Activated naive CD4-positive, alpha-beta T cell treated with anti-CD3 and anti-CD28 coated beads, Interleukin-2, amount 10 ng/mL, durations not matched to agents 7 days and 5 days (primary cell): ENCODE measurements at regions not wholly inside any gene's neighbourhood (a gene's known extent, or its start where the extent isn't known, plus 50 kb on each side); places are given as distances from the start of the nearest gene placed in this dataset.
"Not testable (repeated sequence)": the region's sequence is repeated elsewhere in the genome, so short reads cannot be mapped to it uniquely, and the experiment has no call there.

Source experiments
- CTCF ChIA-PET: fragments of 350-600 bp; sonication (Branson Sonifier 250); formaldehyde crosslinking; loops from one replicate; lab custom pipeline; 2021; ENCODE audit warnings: antibody characterized with exemption; lab: Charles Lee
- DNase-seq: peaks from one replicate; pipeline ENCODE4 v3.0.0-alpha.2; 2020
- H3K27ac Mint-ChIP-seq: one replicate; pipeline ENCODE4 v1.8.0; 2021; ENCODE audit warnings: mild to moderate bottlenecking, moderate library complexity, mixed read lengths
- H3K27me3 Mint-ChIP-seq: one replicate; pipeline ENCODE4 v1.8.0; 2021; ENCODE audit warnings: mild to moderate bottlenecking, mixed read lengths
- H3K36me3 Mint-ChIP-seq: one replicate; pipeline ENCODE4 v1.8.0; 2021; ENCODE audit warnings: mixed read lengths
- H3K4me1 Mint-ChIP-seq: one replicate; pipeline ENCODE4 v1.8.0; 2021; ENCODE audit warnings: mixed read lengths
- H3K4me3 Mint-ChIP-seq: one replicate; pipeline ENCODE4 v1.8.0; 2021; ENCODE audit warnings: mild to moderate bottlenecking, moderate library complexity, mixed read lengths
- H3K9me3 Mint-ChIP-seq: one replicate; pipeline ENCODE4 v1.8.0; 2021; ENCODE audit warnings: mixed read lengths

GRCh38 chr2:172269507-172270244, 157.7 kb upstream of the ITGA6 start:
- peaks cover 14% of the 10 kb centered on the region for H3K27me3 Mint-ChIP-seq
- CTCF ChIA-PET, result interaction anchor here (1.4 kb wide), 1 partner anchor 192 kb away, joined by 4 read pairs; no protein-coding TSS in a partner anchor
- H3K4me3 Mint-ChIP-seq, H3K9me3 Mint-ChIP-seq, H3K27ac Mint-ChIP-seq, H3K36me3 Mint-ChIP-seq, DNase-seq: not testable (repeated sequence)
- H3K4me1 Mint-ChIP-seq, result peaks cover 20% of the 10 kb centered on the region

- Mint-ChIP-seq H3K27me3 (peaks cover 19% of the 10 kb centered on the region), H3K4me1 (peaks cover 23% of the 10 kb centered on the region), H3K9me3 (peaks cover 1% of the 10 kb centered on the region), H3K4me3 (no peak overlapping the region), H3K27ac (no peak overlapping the region), H3K36me3 (peaks cover 4% of the 10 kb centered on the region)
- CTCF ChIA-PET, result interaction anchor here (0.6 to 1.4 kb wide), 2 partner anchors 191 to 1086 kb away, joined by 3 to 4 read pairs; no protein-coding TSS in a partner anchor
- peak; percentile 72 for DNase-seq
Observed at GRCh38 chr2:172270278-172271079, 156.9 kb upstream of the ITGA6 start.

GRCh38 chr2:172273910-172274571, 153.3 kb upstream of the ITGA6 start:
- no peak for DNase-seq
- no peak overlapping the region for H3K27ac Mint-ChIP-seq
- no peak overlapping the region for H3K4me3 Mint-ChIP-seq
- H3K9me3 Mint-ChIP-seq, result peaks cover 5% of the 10 kb centered on the region
- CTCF ChIA-PET, result no interaction called here
- peaks cover 23% of the 10 kb centered on the region for H3K4me1 Mint-ChIP-seq
- no peaks in the 10 kb centered on the region for H3K36me3 Mint-ChIP-seq
- peaks cover 25% of the 10 kb centered on the region for H3K27me3 Mint-ChIP-seq

- Mint-ChIP-seq H3K9me3 (peaks cover 5% of the 10 kb centered on the region), H3K4me3 (no peak overlapping the region), H3K27me3 (peaks cover 29% of the 10 kb centered on the region), H3K36me3 (no peaks in the 10 kb centered on the region), H3K4me1 (peaks cover 14% of the 10 kb centered on the region), H3K27ac (no peak overlapping the region)
- no peak for DNase-seq
- CTCF ChIA-PET, result no interaction called here
Observed at GRCh38 chr2:172275239-172275638, 152.1 kb upstream of the ITGA6 start.

GRCh38 chr2:172276961-172277360, 150.4 kb upstream of the ITGA6 start:
- H3K27me3 Mint-ChIP-seq, result peaks cover 32% of the 10 kb centered on the region
- CTCF ChIA-PET, result no interaction called here

GRCh38 chr2:172278667-172279066, 148.7 kb upstream of the ITGA6 start:
- H3K27ac Mint-ChIP-seq, result no peak overlapping the region
- H3K9me3 Mint-ChIP-seq, result peaks cover 5% of the 10 kb centered on the region
- H3K4me1 Mint-ChIP-seq, result peaks cover 7% of the 10 kb centered on the region
- CTCF ChIA-PET, result no interaction called here
- H3K36me3 Mint-ChIP-seq, result no peaks in the 10 kb centered on the region
- no peak overlapping the region for H3K4me3 Mint-ChIP-seq
- DNase-seq, result no peak
- H3K27me3 Mint-ChIP-seq, result peaks cover 32% of the 10 kb centered on the region

More at GRCh38 chr2:172276961-172277360, 150.4 kb upstream of the ITGA6 start:
- Mint-ChIP-seq H3K27ac (no peak overlapping the region), H3K4me1 (peaks cover 5% of the 10 kb centered on the region), H3K9me3 (peaks cover 5% of the 10 kb centered on the region), H3K36me3 (no peaks in the 10 kb centered on the region), H3K4me3 (no peak overlapping the region)
- no peak for DNase-seq

GRCh38 chr2:172279214-172279613, 148.2 kb upstream of the ITGA6 start:
- peaks cover 30% of the 10 kb centered on the region for H3K27me3 Mint-ChIP-seq
- CTCF ChIA-PET, result no interaction called here
- peaks cover 5% of the 10 kb centered on the region for H3K9me3 Mint-ChIP-seq

GRCh38 chr2:172279813-172280212, 147.6 kb upstream of the ITGA6 start:
- CTCF ChIA-PET, result no interaction called here
- Mint-ChIP-seq H3K9me3 (peaks cover 5% of the 10 kb centered on the region), H3K36me3 (no peaks in the 10 kb centered on the region), H3K4me3 (no peak overlapping the region), H3K4me1 (peaks cover 10% of the 10 kb centered on the region), H3K27ac (no peak overlapping the region), H3K27me3 (peaks cover 28% of the 10 kb centered on the region)
- no peak for DNase-seq

More at GRCh38 chr2:172279214-172279613, 148.2 kb upstream of the ITGA6 start:
- no peak overlapping the region for H3K4me3 Mint-ChIP-seq
- no peak overlapping the region for H3K27ac Mint-ChIP-seq
- peaks cover 4% of the 10 kb centered on the region for H3K4me1 Mint-ChIP-seq
- H3K36me3 Mint-ChIP-seq, result no peaks in the 10 kb centered on the region
- no peak for DNase-seq

- Mint-ChIP-seq H3K4me1 (peaks cover 17% of the 10 kb centered on the region), H3K27me3 (peaks cover 21% of the 10 kb centered on the region), H3K9me3 (peaks cover 5% of the 10 kb centered on the region), H3K27ac (no peak overlapping the region), H3K4me3 (no peak overlapping the region), H3K36me3 (no peaks in the 10 kb centered on the region)
- CTCF ChIA-PET, result interaction anchor here (1.6 kb wide), 1 partner anchor 181 kb away, joined by 4 read pairs; no protein-coding TSS in a partner anchor
- no peak for DNase-seq
Observed at GRCh38 chr2:172280571-172281361, 146.6 kb upstream of the ITGA6 start.

- H3K4me3 Mint-ChIP-seq, result no peak overlapping the region
- H3K36me3 Mint-ChIP-seq, result no peaks in the 10 kb centered on the region
- no peak for DNase-seq
- H3K9me3 Mint-ChIP-seq, result peaks cover 4% of the 10 kb centered on the region
- H3K4me1 Mint-ChIP-seq, result peaks cover 28% of the 10 kb centered on the region
- H3K27me3 Mint-ChIP-seq, result peaks cover 18% of the 10 kb centered on the region
- no peak overlapping the region for H3K27ac Mint-ChIP-seq
- CTCF ChIA-PET, result interaction anchor here (0.6 to 1.6 kb wide), 3 partner anchors 141 to 647 kb away, joined by 3 to 4 read pairs (median 3); no protein-coding TSS in a partner anchor
Observed at GRCh38 chr2:172281648-172282570, 145.5 kb upstream of the ITGA6 start.

- H3K36me3 Mint-ChIP-seq, result no peaks in the 10 kb centered on the region
- no peak overlapping the region for H3K27ac Mint-ChIP-seq
- DNase-seq, result no peak
- no peaks in the 10 kb centered on the region for H3K9me3 Mint-ChIP-seq
- CTCF ChIA-PET, result interaction anchor here (0.6 kb wide), 1 partner anchor 142 kb away, joined by 3 read pairs; no protein-coding TSS in a partner anchor
- peaks cover 29% of the 10 kb centered on the region for H3K4me1 Mint-ChIP-seq
- peaks cover 8% of the 10 kb centered on the region for H3K27me3 Mint-ChIP-seq
- no peak overlapping the region for H3K4me3 Mint-ChIP-seq
Observed at GRCh38 chr2:172282944-172283343, 144.4 kb upstream of the ITGA6 start.

- Mint-ChIP-seq H3K36me3 (no peaks in the 10 kb centered on the region), H3K9me3 (no peaks in the 10 kb centered on the region), H3K4me1 (peaks cover 29% of the 10 kb centered on the region), H3K27ac (no peak overlapping the region), H3K4me3 (no peak overlapping the region), H3K27me3 (peaks cover 7% of the 10 kb centered on the region)
- CTCF ChIA-PET, result no interaction called here
- DNase-seq, result no peak
Observed at GRCh38 chr2:172283476-172283875, 143.9 kb upstream of the ITGA6 start.

GRCh38 chr2:172284209-172284608, 143.2 kb upstream of the ITGA6 start:
- CTCF ChIA-PET, result no interaction called here
- no peak overlapping the region for H3K27ac Mint-ChIP-seq

More at GRCh38 chr2:172284209-172284608, 143.2 kb upstream of the ITGA6 start:
- H3K9me3 Mint-ChIP-seq, result no peaks in the 10 kb centered on the region
- peaks cover 32% of the 10 kb centered on the region for H3K4me1 Mint-ChIP-seq
- H3K36me3 Mint-ChIP-seq, result no peaks in the 10 kb centered on the region
- peaks cover 7% of the 10 kb centered on the region for H3K27me3 Mint-ChIP-seq
- DNase-seq, result no peak
- H3K4me3 Mint-ChIP-seq, result no peak overlapping the region
